WTC11 (cell line): ENCODE measurements at regions not wholly inside any gene's neighbourhood (a gene's known extent, or its start where the extent isn't known, plus 50 kb on each side); places are given as distances from the start of the nearest gene placed in this dataset.

Experiments
- ATAC-seq: fragments of 200-7000 bp; cut with Tn5 transposase; 2 replicates; pipeline ENCODE4 v1.10.0; 2021; ENCODE audit warnings: mild to moderate bottlenecking, moderate library complexity
- CTCF ChIA-PET: fragments of 300-600 bp; sonication (Branson Sonifier 250); formaldehyde crosslinking; loops from one replicate; lab custom pipeline; 2021; ENCODE audit warnings: antibody characterized with exemption; lab: Charles Lee
- POLR2A ChIA-PET: fragments of 350-600 bp; sonication (Branson Sonifier 250); formaldehyde crosslinking; loops from one replicate; lab custom pipeline; 2021; ENCODE audit warnings: antibody characterized with exemption; lab: Charles Lee
- DNase-seq: peaks from one replicate; pipeline ENCODE4 v3.0.0; 2021; ENCODE audit warnings: low spot score
- H3K27ac Mint-ChIP-seq: 2 replicates; pipeline ENCODE4 v1.8.0; 2021; ENCODE audit warnings: mixed read lengths
- H3K27me3 Mint-ChIP-seq: 2 replicates; pipeline ENCODE4 v1.8.0; 2021; ENCODE audit warnings: low read depth, mild to moderate bottlenecking, moderate library complexity, mixed read lengths
- H3K36me3 Mint-ChIP-seq: 2 replicates; pipeline ENCODE4 v1.8.0; 2021; ENCODE audit warnings: mixed read lengths
- H3K4me1 Mint-ChIP-seq: 2 replicates; pipeline ENCODE4 v1.8.0; 2022; ENCODE audit warnings: mixed read lengths
- H3K4me3 Mint-ChIP-seq: 2 replicates; pipeline ENCODE4 v1.8.0; 2021; ENCODE audit warnings: mild to moderate bottlenecking, moderate library complexity, mixed read lengths
- H3K9me3 Mint-ChIP-seq: 2 replicates; pipeline ENCODE4 v1.8.0; 2021; ENCODE audit warnings: mixed read lengths
- CDX4 ChIP-seq: fragments of 250-450 bp; sonication (Bioruptor Pico); IDR thresholded peaks from 2 replicates; pipeline ENCODE4 v1.9.0; 2021; ENCODE audit warnings: moderate library complexity, mild to moderate bottlenecking, inconsistent platforms, borderline replicate concordance
- CTCF ChIP-seq: fragments of 200-600 bp; IDR thresholded peaks from 2 replicates; pipeline ENCODE4 v1.8.0; 2022; ENCODE audit warnings: antibody characterized with exemption
- ELF4 ChIP-seq: sonication (generic); formaldehyde crosslinking; IDR thresholded peaks from 2 replicates; pipeline ENCODE4 v1.8.1; 2022; ENCODE audit warnings: low read depth, mild to moderate bottlenecking, moderate library complexity, missing genetic modification reagents
- ESRRA ChIP-seq: sonication (generic); formaldehyde crosslinking; IDR thresholded peaks from 2 replicates; pipeline ENCODE4 v1.8.1; 2022; ENCODE audit warnings: mild to moderate bottlenecking, missing genetic modification reagents, borderline replicate concordance
- ETV6 ChIP-seq: sonication (generic); formaldehyde crosslinking; IDR thresholded peaks from 2 replicates; pipeline ENCODE4 v1.8.1; 2022; ENCODE audit warnings: mild to moderate bottlenecking, missing genetic modification reagents
- FOXP1 ChIP-seq: sonication (generic); formaldehyde crosslinking; IDR thresholded peaks from 2 replicates; pipeline ENCODE4 v1.8.0; 2022; ENCODE audit warnings: missing genetic modification reagents, mild to moderate bottlenecking, moderate library complexity, borderline replicate concordance
- GRHL2 ChIP-seq: fragments of 250-450 bp; sonication (Bioruptor Pico); IDR thresholded peaks from 2 replicates; pipeline ENCODE4 v1.8.0; 2022; ENCODE audit warnings: mild to moderate bottlenecking, moderate library complexity; ENCODE audit not compliant: insufficient replicate concordance, severe bottlenecking
- HMGA2 ChIP-seq: fragments of 250-450 bp; sonication (Bioruptor Pico); IDR thresholded peaks from 2 replicates; pipeline ENCODE4 v1.4.0; 2021; ENCODE audit warnings: mild to moderate bottlenecking, moderate library complexity
- MAX ChIP-seq: sonication (generic); formaldehyde crosslinking; IDR thresholded peaks from 2 replicates; pipeline ENCODE4 v1.8.0; 2022; ENCODE audit warnings: mild to moderate bottlenecking, missing genetic modification reagents
- NFE2L1 ChIP-seq: sonication (generic); formaldehyde crosslinking; IDR thresholded peaks from 2 replicates; pipeline ENCODE4 v1.8.1; 2023; ENCODE audit warnings: missing genetic modification reagents
- NFYB ChIP-seq: sonication (generic); formaldehyde crosslinking; conservative IDR thresholded peaks from 2 replicates; pipeline ENCODE4 v1.8.0; 2022; ENCODE audit warnings: low read depth, missing genetic modification reagents
- SMAD3 ChIP-seq: sonication (generic); formaldehyde crosslinking; IDR thresholded peaks from 2 replicates; pipeline ENCODE4 v1.8.0; 2022; ENCODE audit warnings: missing genetic modification reagents, mild to moderate bottlenecking, borderline replicate concordance
- TEAD1 ChIP-seq: sonication (generic); formaldehyde crosslinking; IDR thresholded peaks from 2 replicates; pipeline ENCODE4 v1.8.0; 2022; ENCODE audit warnings: mild to moderate bottlenecking, missing genetic modification reagents
- ZNF138 ChIP-seq: sonication (generic); formaldehyde crosslinking; conservative IDR thresholded peaks from 2 replicates; pipeline ENCODE4 v1.8.1; 2022; ENCODE audit warnings: mild to moderate bottlenecking, moderate library complexity, missing genetic modification reagents
- ZNF232 ChIP-seq: sonication (generic); formaldehyde crosslinking; IDR thresholded peaks from 2 replicates; pipeline ENCODE4 v1.8.0; 2022; ENCODE audit warnings: mild to moderate bottlenecking, missing genetic modification reagents
- ZNF281 ChIP-seq: sonication (generic); formaldehyde crosslinking; IDR thresholded peaks from 2 replicates; pipeline ENCODE4 v1.8.0; 2023; ENCODE audit warnings: mild to moderate bottlenecking, missing genetic modification reagents
- ZNF317 ChIP-seq: sonication (generic); formaldehyde crosslinking; IDR thresholded peaks from 2 replicates; pipeline ENCODE4 v1.8.1; 2023; ENCODE audit warnings: low read depth, mild to moderate bottlenecking, moderate library complexity, missing genetic modification reagents, borderline replicate concordance
- TF ChIP-seq, protein P1 (sequence below): sonication (generic); formaldehyde crosslinking; IDR thresholded peaks from 2 replicates; pipeline ENCODE4 v1.8.1; 2023; ENCODE audit warnings: mild to moderate bottlenecking, missing genetic modification reagents
- TF ChIP-seq, protein P2 (sequence below): sonication (generic); formaldehyde crosslinking; IDR thresholded peaks from 2 replicates; pipeline ENCODE4 v1.8.1; 2023; ENCODE audit warnings: mild to moderate bottlenecking, missing genetic modification reagents, moderate library complexity
- TF ChIP-seq, protein P3 (sequence below): sonication (generic); formaldehyde crosslinking; IDR thresholded peaks from 2 replicates; pipeline ENCODE4 v1.8.1; 2023; ENCODE audit warnings: mild to moderate bottlenecking, missing genetic modification reagents, borderline replicate concordance

GRCh38 chr7:16295558-16295957, 125.8 kb downstream of the CRPPA start:
- POLR2A ChIA-PET = no interaction called here
- Mint-ChIP-seq H3K36me3 (no peaks in the 10 kb centered on the region), H3K27ac (no peak overlapping the region), H3K27me3 (no peaks in the 10 kb centered on the region), H3K4me3 (no peak overlapping the region), H3K4me1 (no peaks in the 10 kb centered on the region), H3K9me3 (no peaks in the 10 kb centered on the region)
- DNase-seq = no peak
- TF ChIP-seq ZNF138 (no peak), FOXP1 (CRISPR knock-in tag) (no peak), ZNF281 (CRISPR knock-in tag) (no peak), MAX (CRISPR knock-in tag) (no peak), CDX4 (CRISPR knock-in tag) (no peak), ESRRA (no peak), ELF4 (CRISPR knock-in tag) (no peak), TEAD1 (no peak), ETV6 (CRISPR knock-in tag) (no peak), ZNF317 (CRISPR knock-in tag) (no peak), SMAD3 (CRISPR knock-in tag) (no peak), CTCF (no peak), NFE2L1 (CRISPR knock-in tag) (no peak), ZNF232 (CRISPR knock-in tag) (no peak), NFYB (CRISPR knock-in tag) (no peak), HMGA2 (CRISPR knock-in tag) (no peak), GRHL2 (no peak)
- TF ChIP-seq, protein P1, sequence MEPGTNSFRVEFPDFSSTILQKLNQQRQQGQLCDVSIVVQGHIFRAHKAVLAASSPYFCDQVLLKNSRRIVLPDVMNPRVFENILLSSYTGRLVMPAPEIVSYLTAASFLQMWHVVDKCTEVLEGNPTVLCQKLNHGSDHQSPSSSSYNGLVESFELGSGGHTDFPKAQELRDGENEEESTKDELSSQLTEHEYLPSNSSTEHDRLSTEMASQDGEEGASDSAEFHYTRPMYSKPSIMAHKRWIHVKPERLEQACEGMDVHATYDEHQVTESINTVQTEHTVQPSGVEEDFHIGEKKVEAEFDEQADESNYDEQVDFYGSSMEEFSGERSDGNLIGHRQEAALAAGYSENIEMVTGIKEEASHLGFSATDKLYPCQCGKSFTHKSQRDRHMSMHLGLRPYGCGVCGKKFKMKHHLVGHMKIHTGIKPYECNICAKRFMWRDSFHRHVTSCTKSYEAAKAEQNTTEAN (CRISPR knock-in tag) = no peak
- TF ChIP-seq, protein P2, sequence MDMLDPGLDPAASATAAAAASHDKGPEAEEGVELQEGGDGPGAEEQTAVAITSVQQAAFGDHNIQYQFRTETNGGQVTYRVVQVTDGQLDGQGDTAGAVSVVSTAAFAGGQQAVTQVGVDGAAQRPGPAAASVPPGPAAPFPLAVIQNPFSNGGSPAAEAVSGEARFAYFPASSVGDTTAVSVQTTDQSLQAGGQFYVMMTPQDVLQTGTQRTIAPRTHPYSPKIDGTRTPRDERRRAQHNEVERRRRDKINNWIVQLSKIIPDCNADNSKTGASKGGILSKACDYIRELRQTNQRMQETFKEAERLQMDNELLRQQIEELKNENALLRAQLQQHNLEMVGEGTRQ (CRISPR knock-in tag) = no peak
- TF ChIP-seq, protein P3, sequence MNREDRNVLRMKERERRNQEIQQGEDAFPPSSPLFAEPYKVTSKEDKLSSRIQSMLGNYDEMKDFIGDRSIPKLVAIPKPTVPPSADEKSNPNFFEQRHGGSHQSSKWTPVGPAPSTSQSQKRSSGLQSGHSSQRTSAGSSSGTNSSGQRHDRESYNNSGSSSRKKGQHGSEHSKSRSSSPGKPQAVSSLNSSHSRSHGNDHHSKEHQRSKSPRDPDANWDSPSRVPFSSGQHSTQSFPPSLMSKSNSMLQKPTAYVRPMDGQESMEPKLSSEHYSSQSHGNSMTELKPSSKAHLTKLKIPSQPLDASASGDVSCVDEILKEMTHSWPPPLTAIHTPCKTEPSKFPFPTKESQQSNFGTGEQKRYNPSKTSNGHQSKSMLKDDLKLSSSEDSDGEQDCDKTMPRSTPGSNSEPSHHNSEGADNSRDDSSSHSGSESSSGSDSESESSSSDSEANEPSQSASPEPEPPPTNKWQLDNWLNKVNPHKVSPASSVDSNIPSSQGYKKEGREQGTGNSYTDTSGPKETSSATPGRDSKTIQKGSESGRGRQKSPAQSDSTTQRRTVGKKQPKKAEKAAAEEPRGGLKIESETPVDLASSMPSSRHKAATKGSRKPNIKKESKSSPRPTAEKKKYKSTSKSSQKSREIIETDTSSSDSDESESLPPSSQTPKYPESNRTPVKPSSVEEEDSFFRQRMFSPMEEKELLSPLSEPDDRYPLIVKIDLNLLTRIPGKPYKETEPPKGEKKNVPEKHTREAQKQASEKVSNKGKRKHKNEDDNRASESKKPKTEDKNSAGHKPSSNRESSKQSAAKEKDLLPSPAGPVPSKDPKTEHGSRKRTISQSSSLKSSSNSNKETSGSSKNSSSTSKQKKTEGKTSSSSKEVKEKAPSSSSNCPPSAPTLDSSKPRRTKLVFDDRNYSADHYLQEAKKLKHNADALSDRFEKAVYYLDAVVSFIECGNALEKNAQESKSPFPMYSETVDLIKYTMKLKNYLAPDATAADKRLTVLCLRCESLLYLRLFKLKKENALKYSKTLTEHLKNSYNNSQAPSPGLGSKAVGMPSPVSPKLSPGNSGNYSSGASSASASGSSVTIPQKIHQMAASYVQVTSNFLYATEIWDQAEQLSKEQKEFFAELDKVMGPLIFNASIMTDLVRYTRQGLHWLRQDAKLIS = no peak
- no peak for ATAC-seq
- CTCF ChIA-PET = no interaction called here
